GM21576 (cell line): ENCODE measurements at regions not wholly inside any gene's neighbourhood (a gene's known extent, or its start where the extent isn't known, plus 50 kb on each side); places are given as distances from the start of the nearest gene placed in this dataset.
A peak's percentile ranks its signal among the peaks of the same experiment; 100 is the strongest.

Experiments used
- ATAC-seq: cut with Tn5 transposase; IDR thresholded peaks from one replicate; pipeline ENCODE4 v1.9.1; 2021; ENCODE audit warnings: mild to moderate bottlenecking, moderate library complexity; ENCODE audit not compliant: unreplicated experiment

DNA sequence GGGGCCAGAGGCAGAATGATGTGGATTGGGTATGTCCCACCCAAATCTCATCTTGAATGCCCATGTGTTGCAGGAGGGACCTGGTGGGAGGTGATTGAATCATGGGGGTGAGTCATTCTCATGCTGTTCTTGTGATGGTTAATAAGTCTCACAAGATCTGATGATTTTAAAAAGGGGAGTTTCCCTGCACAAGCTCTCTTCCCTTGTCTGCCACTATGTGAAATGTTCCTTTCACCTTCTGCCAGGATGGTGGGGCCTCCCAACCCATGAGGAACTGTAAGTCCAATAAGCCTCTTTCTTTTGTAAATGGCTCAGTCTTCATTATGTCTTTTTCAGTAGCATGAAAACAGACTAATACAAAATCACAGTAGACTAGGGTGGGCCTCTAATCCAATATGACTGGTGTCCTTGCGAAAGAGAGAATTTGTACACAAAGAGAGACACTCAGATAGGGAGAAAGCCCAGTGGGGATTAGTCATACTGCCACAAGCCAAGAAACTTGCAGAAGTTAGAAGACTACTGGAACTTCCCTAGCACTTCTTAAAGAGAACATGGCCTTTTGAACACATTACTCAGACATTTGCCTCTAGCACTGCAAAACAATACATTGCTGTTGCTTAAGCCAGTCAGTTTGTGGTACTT is 68.4 kb downstream of the ANXA1 start:
- ATAC-seq: peak; percentile 74

- no peak for ATAC-seq
Measured at GRCh38 chr9:73223594-73223993, 71.9 kb downstream of the ANXA1 start.

GRCh38 chr9:73229543-73229942 is 77.9 kb downstream of the ANXA1 start:
- ATAC-seq: no peak

DNA sequence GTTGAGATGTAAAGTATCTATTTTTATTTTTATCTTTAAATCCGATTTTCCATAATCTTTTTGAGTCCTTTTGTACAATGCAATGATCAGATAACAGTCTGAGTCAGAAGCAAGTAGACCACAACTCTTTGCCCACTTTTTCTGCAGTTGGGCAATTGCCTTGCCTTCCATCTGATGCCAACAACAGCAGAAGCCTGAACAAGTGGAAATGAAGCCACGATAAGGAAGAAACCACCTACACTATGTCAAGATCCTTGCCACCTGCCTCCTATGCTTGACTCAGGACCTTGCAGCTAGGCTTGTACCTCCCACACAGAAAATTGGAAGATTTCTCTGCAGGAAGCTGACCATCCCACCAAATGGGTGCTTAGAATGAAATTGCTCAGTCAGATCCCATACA is 78.6 kb downstream of the ANXA1 start:
- ATAC-seq: no peak

- no peak for ATAC-seq
Measured at GRCh38 chr9:73231203-73231602, 79.5 kb downstream of the ANXA1 start.

GRCh38 chr9:73233359-73234007 is 81.8 kb downstream of the ANXA1 start:
- no peak for ATAC-seq

DNA sequence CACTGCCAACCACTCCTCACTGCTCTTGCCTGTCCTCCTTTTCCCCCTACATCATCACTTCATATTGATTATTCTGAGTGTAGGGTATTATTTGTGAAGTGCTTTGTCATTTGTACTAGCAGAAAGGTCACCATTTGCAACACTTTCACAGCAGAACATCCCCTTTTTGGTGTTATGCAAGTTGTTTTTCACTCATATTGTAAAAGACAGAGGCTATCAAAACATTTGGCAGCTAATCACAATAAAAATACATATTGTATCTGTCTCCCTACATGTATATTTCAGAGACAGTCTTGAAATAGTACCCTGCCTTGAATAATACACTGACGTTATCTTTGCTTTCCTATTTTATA is 82.3 kb downstream of the ANXA1 start:
- no peak for ATAC-seq

- no peak for ATAC-seq
Measured at GRCh38 chr9:73237140-73237539, 85.5 kb downstream of the ANXA1 start.

- ATAC-seq: no peak
Measured at GRCh38 chr9:73239570-73240265, 88.1 kb downstream of the ANXA1 start.

- ATAC-seq: no peak
Measured at GRCh38 chr9:73243078-73243477, 91.4 kb downstream of the ANXA1 start.

DNA sequence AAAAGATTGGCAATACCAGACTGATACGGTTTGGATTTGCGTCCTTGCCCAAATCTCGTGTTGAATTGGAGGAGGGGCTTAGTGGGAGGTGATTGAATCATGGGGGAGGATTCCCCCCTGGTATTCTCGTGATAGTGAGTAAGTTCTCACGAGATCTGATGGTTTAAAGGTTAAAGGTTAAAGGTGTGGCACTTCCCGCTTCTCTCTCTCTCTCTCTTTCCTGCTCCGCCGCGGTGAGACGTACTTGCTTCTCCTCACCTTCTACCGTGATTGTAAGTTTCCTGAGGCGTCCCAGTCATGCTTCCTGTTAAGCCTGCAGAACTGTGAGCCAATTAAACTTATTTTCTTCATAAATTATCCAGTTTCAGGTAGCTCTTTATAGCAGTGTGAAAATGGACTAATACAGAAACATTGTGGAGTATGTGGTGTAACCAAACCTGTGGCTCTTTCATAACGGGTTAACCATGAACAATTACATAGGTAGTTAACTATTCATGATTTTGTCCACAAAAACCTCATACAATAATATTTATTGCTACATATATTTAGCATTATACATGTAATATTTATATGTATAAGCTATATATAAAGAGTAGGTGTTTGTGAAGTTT is 107.5 kb downstream of the ANXA1 start:
- no peak for ATAC-seq

DNA sequence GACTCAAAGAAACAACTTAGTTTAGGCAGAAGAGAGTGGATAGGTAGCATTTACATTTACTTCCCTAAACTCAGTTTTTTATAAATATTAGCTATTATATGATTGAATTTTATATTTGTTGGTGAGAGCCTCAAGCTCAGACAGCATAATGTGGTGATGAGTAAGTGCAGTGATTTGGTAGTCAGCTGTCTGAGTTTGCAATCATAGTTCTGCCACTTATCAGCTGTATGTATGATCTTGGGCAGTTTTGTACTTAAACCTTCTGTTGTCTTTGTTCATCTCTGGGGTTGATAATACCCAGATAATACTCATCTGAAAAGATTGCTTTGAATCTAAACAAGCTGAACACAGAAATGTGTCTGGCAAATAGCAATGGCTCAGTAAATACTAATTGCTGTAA is 108.8 kb downstream of the ANXA1 start:
- ATAC-seq: no peak

- ATAC-seq: no peak
Measured at GRCh38 chr9:73264631-73265030, 113.0 kb downstream of the ANXA1 start.

DNA sequence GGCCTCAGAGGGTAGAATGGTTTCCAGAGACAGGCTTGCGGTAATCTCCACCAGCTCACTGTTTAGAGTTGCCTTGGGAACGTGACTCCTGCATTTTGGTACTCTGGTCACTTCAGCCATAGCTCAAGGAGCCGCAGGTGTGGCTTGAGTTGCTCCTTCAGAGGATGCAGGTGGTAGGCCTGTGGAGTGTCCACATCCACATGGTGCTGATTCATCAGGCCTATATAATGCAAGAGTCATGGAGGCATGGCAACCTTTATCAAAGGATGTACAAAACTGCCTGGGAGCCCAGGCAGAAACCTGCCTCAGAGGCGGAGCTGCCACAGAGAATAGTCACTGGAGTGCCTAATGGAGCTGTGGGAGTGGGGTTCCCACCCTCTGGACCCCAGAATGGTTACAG is 114.2 kb downstream of the ANXA1 start:
- ATAC-seq: no peak

DNA sequence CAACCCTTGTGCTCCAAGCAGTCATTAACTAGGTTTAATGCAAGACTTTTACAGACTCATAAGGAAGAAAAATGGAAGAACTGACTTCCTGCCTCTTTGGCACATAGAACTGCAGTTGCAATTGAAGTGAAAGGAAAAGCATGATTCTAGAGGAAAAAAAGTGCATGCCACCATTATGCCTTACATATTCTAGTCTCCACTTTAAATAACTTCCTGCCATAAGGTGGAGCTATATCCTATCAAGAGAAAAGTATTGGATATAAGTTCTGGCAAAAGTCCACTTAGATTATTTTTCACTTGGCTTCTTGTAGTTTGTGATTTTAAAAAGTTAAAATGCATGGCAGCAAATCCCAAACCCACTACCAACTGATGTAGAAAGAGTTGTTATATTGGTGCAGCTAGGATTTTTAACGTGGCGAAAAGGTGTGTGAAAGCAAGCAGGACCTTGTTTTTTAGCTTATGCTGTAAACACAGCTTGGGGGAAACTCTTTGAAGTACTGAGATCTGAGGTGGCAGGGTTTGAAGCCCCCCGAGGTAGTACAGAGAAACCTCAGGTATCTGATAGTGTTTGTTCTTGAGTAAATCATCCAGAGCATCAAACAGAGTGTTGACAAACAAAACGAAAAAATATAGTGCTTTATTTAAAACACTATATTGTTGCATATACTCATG is 117.9 kb downstream of the ANXA1 start:
- no peak for ATAC-seq

DNA sequence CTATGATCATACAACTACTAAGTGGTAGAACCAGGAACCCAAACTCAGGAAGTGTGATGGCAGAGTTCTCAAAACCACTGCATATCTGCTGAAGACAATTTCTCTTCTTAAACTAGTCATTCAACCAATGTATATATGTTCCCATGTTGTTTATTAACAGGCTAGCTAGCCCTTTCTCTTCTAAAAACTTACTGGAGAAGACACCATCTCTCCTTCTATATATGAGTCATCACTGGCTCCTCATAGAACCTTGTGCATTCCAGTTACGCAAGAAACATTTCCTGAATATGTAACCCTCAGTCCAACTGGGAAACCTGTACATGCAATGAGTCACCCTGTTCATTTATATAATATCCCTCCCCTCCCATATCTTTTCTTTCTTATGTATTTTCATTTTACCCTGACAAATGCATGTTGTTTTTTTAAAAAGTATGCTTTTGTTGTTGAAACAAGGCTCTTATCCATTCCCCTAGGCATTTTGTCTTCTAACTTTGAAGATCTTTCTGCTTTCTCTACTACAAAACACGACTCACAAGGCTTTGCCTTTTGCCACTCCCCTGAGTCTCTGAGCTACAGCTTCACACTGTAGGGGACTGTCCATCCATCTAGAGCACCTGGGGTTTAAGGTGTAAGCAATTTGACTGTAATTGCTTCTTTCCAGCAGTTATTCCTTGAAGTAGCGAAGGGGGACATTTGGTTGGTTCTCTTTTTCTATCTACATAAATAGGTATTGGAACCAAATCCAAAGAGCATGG is 119.5 kb downstream of the ANXA1 start:
- no peak for ATAC-seq

DNA sequence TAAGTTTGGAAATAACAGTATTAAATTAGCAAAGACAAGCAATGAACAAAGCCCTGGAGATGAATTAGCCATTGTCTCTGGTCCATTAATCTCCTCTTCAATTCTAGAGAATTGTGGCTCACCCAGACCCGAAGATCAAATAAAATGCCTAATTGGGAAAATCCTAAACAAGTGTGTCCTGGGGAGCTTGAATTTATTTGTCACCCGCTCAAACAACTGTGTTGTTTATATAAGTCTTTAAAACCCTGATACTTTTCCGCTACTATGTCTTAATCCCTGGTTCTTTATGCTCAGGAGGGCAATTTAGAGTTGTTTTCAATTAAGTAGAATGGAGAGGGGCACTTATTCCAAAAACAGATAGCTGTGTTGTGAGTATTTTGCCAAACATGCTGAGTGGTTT is 128.4 kb downstream of the ANXA1 start:
- no peak for ATAC-seq

GRCh38 chr9:73284377-73284776 is 132.7 kb downstream of the ANXA1 start:
- ATAC-seq: no peak

GRCh38 chr9:73294336-73294735 is 142.7 kb downstream of the ANXA1 start:
- ATAC-seq: no peak

DNA sequence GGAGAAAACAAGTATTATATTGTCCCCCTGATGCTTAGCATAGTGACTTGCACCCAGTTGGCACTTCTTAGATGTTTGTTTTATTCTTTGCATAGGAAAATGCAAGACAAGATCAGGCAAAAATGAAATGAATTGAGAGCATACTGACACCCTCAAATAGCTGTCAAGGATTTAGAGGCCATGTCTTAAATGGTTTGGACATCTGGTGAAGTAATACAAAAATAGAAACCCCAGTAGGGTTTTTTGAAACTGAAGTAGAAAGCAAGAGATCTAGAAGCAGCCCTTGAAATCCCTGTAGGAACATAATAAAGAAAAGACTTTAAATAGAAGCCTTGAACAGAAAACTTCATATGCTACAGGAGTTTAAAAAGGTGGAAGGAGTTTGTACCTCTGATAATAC is 174.3 kb downstream of the ANXA1 start:
- ATAC-seq: no peak

DNA sequence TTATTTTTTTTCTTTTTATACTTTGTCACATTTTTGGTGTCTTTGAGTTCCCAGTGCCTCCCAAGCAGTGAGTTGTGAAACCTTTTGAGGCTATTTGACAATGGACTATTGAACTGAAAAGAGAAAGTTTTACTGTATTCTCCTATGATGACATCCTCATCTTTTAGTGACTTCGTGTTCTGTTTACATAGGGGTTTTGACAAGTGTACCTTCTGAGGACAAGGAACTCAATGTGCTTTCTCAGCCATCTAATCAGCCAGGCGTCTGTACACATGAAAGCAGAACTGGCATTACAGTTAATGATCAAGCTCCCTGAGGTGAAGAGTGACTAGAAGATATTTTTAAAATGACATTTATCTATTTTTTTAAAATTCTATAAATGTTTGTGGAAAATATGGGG is 175.5 kb downstream of the ANXA1 start:
- no peak for ATAC-seq
